ENCODE measurements at regions not wholly inside any gene's neighbourhood (a gene's known extent, or its start where the extent isn't known, plus 50 kb on each side); places are given as distances from the start of the nearest gene placed in this dataset.

GRCh38 chr5:143664623-143665022, 147.3 kb upstream of the HMHB1 start:
- DNase-seq (ENCODE audit: low read depth in 2 of 2) = no peak

GRCh38 chr5:143663872-143664271, 148.1 kb upstream of the HMHB1 start:
- DNase-seq (ENCODE audit: low read depth in 2 of 2) = no peak

GRCh38 chr5:143662020-143662419, 149.9 kb upstream of the HMHB1 start:
- no peak for DNase-seq (ENCODE audit: low read depth in 2 of 2)

- DNase-seq (ENCODE audit: low read depth in 2 of 2) = no peak
Observed at GRCh38 chr5:143660625-143661024, 151.3 kb upstream of the HMHB1 start.

GRCh38 chr5:143659599-143660238, 152.2 kb upstream of the HMHB1 start:
- no peak for DNase-seq (ENCODE audit: low read depth in 2 of 2)

GRCh38 chr5:143658956-143659355, 153.0 kb upstream of the HMHB1 start:
- no peak for DNase-seq (ENCODE audit: low read depth in 2 of 2)

- no peak for DNase-seq (ENCODE audit: low read depth in 2 of 2)
Observed at GRCh38 chr5:143657647-143658285, 154.2 kb upstream of the HMHB1 start.

- no peak for DNase-seq (ENCODE audit: low read depth in 2 of 2)
Observed at GRCh38 chr5:143653766-143654282, 158.1 kb upstream of the HMHB1 start.

- DNase-seq (ENCODE audit: low read depth in 2 of 2) = no peak
Observed at GRCh38 chr5:143653256-143653655, 158.7 kb upstream of the HMHB1 start.

GRCh38 chr5:143652108-143652700, 159.8 kb upstream of the HMHB1 start:
- no peak for DNase-seq (ENCODE audit: low read depth in 2 of 2)

GRCh38 chr5:143649937-143650621, 161.9 kb upstream of the HMHB1 start:
- no peak for DNase-seq (ENCODE audit: low read depth in 2 of 2)

GRCh38 chr5:143648696-143649095, 163.3 kb upstream of the HMHB1 start:
- no peak for DNase-seq (ENCODE audit: low read depth in 2 of 2)

GRCh38 chr5:143646961-143647360, 165.0 kb upstream of the HMHB1 start:
- DNase-seq (ENCODE audit: low read depth in 2 of 2) = no peak

GRCh38 chr5:143645356-143645755, 166.6 kb upstream of the HMHB1 start:
- DNase-seq (ENCODE audit: low read depth in 2 of 2) = no peak

- no peak for DNase-seq (ENCODE audit: low read depth in 2 of 2)
Observed at GRCh38 chr5:143644727-143645126, 167.2 kb upstream of the HMHB1 start.

GRCh38 chr5:143642791-143643190, 169.2 kb upstream of the HMHB1 start:
- DNase-seq (ENCODE audit: low read depth in 2 of 2) = no peak

- no peak for DNase-seq (ENCODE audit: low read depth in 2 of 2)
Observed at GRCh38 chr5:143641549-143642355, 170.2 kb upstream of the HMHB1 start.

- DNase-seq (ENCODE audit: low read depth in 2 of 2) = no peak
Observed at GRCh38 chr5:143638654-143639053, 173.3 kb upstream of the HMHB1 start.

- DNase-seq (ENCODE audit: low read depth in 2 of 2) = no peak
Observed at GRCh38 chr5:143636931-143637528, 174.9 kb upstream of the HMHB1 start.

GRCh38 chr5:143635888-143636287, 176.1 kb upstream of the HMHB1 start:
- no peak for DNase-seq (ENCODE audit: low read depth in 2 of 2)

GRCh38 chr5:143635146-143635752, 176.7 kb upstream of the HMHB1 start:
- no peak for DNase-seq (ENCODE audit: low read depth in 2 of 2)

Data from stimulated activated CD4-positive, alpha-beta T cell treated with anti-CD3 and anti-CD28 coated beads, Interleukin-1b, Interleukin-23, amount 100 ng/mL, for 4 hours (primary cell).